Glutamatergic neuron (in vitro differentiated cells): ENCODE measurements at regions not wholly inside any gene's neighbourhood (a gene's known extent, or its start where the extent isn't known, plus 50 kb on each side); places are given as distances from the start of the nearest gene placed in this dataset.

Experiments
- DNase-seq: peaks from one replicate; pipeline ENCODE4 v3.0.0; 2022
- H3K27ac Mint-ChIP-seq: one replicate; pipeline ENCODE4 v1.8.0; 2020; ENCODE audit warnings: mild to moderate bottlenecking, mixed read lengths, inconsistent platforms; ENCODE audit not compliant: unreplicated experiment
- H3K27me3 Mint-ChIP-seq: one replicate; pipeline ENCODE4 v1.8.0; 2020; ENCODE audit warnings: mild to moderate bottlenecking, moderate library complexity, mixed read lengths, inconsistent platforms; ENCODE audit not compliant: unreplicated experiment
- H3K36me3 Mint-ChIP-seq: one replicate; pipeline ENCODE4 v1.8.0; 2020; ENCODE audit warnings: mild to moderate bottlenecking, mixed read lengths, inconsistent platforms; ENCODE audit not compliant: unreplicated experiment
- H3K4me1 Mint-ChIP-seq: one replicate; pipeline ENCODE4 v1.8.0; 2020; ENCODE audit warnings: mild to moderate bottlenecking, low read depth, mixed read lengths, inconsistent platforms; ENCODE audit not compliant: unreplicated experiment
- H3K4me3 Mint-ChIP-seq: one replicate; pipeline ENCODE4 v1.8.0; 2020; ENCODE audit warnings: mild to moderate bottlenecking, mixed read lengths, inconsistent platforms; ENCODE audit not compliant: unreplicated experiment
- H3K9me3 Mint-ChIP-seq: one replicate; pipeline ENCODE4 v1.8.0; 2020; ENCODE audit warnings: mild to moderate bottlenecking, moderate library complexity, mixed read lengths, inconsistent platforms; ENCODE audit not compliant: unreplicated experiment
- TF ChIP-seq, protein P1 (sequence below): fragments of 200-600 bp; sonication (generic); IDR thresholded peaks from one replicate; pipeline ENCODE4 v1.5.0; 2021; ENCODE audit not compliant: partially characterized antibody, unreplicated experiment

DNA sequence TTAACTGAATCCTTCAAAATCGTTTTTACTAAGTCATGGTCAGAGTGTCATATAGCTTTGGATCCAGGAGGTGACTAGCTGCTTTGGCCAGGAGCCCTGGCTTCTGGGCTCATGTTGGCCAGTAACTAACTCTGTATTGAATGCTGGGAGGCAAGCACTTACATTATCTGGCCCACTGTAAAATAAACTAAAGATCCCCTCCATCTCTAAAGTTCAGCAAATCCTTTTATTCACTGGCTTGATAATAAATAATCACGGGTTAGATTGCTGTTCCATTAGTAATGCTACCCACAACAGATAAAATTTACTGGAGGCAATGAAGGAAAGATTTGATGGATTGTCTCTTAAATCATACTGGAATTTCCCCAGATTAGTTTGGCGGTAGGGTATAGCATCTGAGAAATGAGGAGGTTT, 382.2 kb upstream of the TLE4 start:
- Mint-ChIP-seq H3K4me1 (no peaks in the 10 kb centered on the region), H3K27me3 (no peaks in the 10 kb centered on the region), H3K4me3 (no peak overlapping the region), H3K36me3 (no peaks in the 10 kb centered on the region), H3K27ac (no peak overlapping the region), H3K9me3 (peaks cover 4% of the 10 kb centered on the region)
- TF ChIP-seq, protein P1, sequence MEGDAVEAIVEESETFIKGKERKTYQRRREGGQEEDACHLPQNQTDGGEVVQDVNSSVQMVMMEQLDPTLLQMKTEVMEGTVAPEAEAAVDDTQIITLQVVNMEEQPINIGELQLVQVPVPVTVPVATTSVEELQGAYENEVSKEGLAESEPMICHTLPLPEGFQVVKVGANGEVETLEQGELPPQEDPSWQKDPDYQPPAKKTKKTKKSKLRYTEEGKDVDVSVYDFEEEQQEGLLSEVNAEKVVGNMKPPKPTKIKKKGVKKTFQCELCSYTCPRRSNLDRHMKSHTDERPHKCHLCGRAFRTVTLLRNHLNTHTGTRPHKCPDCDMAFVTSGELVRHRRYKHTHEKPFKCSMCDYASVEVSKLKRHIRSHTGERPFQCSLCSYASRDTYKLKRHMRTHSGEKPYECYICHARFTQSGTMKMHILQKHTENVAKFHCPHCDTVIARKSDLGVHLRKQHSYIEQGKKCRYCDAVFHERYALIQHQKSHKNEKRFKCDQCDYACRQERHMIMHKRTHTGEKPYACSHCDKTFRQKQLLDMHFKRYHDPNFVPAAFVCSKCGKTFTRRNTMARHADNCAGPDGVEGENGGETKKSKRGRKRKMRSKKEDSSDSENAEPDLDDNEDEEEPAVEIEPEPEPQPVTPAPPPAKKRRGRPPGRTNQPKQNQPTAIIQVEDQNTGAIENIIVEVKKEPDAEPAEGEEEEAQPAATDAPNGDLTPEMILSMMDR, result no peak
- DNase-seq, result no peak

GRCh38 chr9:79193001-79193400, 378.8 kb upstream of the TLE4 start:
- DNase-seq, result no peak
- Mint-ChIP-seq H3K9me3 (peaks cover 4% of the 10 kb centered on the region), H3K27me3 (no peaks in the 10 kb centered on the region), H3K4me3 (no peak overlapping the region), H3K4me1 (no peaks in the 10 kb centered on the region), H3K36me3 (no peaks in the 10 kb centered on the region), H3K27ac (no peak overlapping the region)
- TF ChIP-seq, protein P1, result no peak

DNA sequence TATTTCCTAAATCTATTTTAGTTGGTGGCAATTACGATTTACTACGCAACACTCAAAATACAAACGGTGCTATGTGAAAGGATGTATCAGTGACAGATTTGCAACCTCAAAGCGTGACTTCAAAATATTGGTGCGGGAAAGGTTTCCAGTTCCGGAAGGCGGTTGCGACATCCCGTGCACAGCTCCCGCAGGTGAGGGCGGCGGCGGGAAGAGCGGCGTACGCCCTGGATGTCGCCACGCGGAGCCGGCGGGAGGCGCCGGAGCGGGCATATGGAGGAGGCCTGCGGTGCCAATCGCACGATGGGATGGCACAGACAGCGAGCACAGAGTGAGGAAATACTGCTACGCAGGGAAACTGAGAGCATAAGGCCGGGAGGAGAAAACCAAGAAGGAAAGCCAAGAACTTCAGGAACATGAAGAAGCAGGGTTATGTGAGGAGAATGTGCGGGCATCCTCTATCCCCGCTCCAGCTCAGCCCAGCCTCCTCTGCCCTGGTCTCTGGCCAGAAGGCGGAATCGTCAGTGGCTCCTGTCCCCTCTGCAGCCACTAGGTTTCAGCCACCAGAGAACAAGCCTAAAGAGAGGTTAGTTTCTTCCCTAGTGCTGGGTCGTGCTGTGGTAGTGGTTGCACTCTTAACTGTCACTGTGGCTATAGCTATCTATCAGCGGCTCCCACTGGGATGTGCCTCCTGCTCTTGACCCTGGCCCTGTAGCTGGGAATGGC, 378.1 kb upstream of the TLE4 start:
- Mint-ChIP-seq H3K27me3 (no peaks in the 10 kb centered on the region), H3K36me3 (no peaks in the 10 kb centered on the region), H3K9me3 (peaks cover 3% of the 10 kb centered on the region), H3K4me3 (no peak overlapping the region), H3K4me1 (no peaks in the 10 kb centered on the region), H3K27ac (no peak overlapping the region)
- DNase-seq, result no peak
- TF ChIP-seq, protein P1, result no peak

DNA sequence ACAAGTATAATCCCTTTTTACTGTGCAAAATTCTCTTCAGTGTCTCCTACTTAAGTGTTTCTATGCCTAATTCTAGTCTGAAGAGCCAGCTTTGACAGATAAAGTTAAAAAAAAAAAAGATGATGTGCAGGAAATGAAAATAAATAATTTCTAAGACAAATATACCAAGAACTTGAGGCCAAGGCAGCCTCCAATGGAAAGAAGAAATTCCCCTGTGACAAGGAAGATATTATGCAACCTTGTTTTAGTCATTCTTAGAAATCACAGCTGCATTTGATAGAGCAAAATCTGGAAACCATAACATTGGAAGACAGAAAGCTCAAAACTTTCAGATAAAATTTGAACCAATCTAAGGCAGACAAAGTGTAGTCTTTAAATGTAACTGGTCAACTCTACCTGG, 375.9 kb upstream of the TLE4 start:
- H3K36me3 Mint-ChIP-seq, result no peaks in the 10 kb centered on the region
- H3K4me1 Mint-ChIP-seq, result no peaks in the 10 kb centered on the region
- DNase-seq, result no peak
- H3K4me3 Mint-ChIP-seq, result no peak overlapping the region
- H3K27ac Mint-ChIP-seq, result no peak overlapping the region
- TF ChIP-seq, protein P1, result no peak
- peaks cover 3% of the 10 kb centered on the region for H3K9me3 Mint-ChIP-seq
- no peaks in the 10 kb centered on the region for H3K27me3 Mint-ChIP-seq

- H3K36me3 Mint-ChIP-seq, result no peaks in the 10 kb centered on the region
- DNase-seq, result no peak
- TF ChIP-seq, protein P1, result no peak
- no peaks in the 10 kb centered on the region for H3K27me3 Mint-ChIP-seq
- H3K9me3 Mint-ChIP-seq, result peaks cover 3% of the 10 kb centered on the region
- no peak overlapping the region for H3K4me3 Mint-ChIP-seq
- H3K27ac Mint-ChIP-seq, result no peak overlapping the region
- no peaks in the 10 kb centered on the region for H3K4me1 Mint-ChIP-seq
These were observed 375.2 kb upstream of the TLE4 start for GRCh38 chr9:79196606-79197005.
